HEK293 (cell line): ENCODE measurements at regions not wholly inside any gene's neighbourhood (a gene's known extent, or its start where the extent isn't known, plus 50 kb on each side); places are given as distances from the start of the nearest gene placed in this dataset.

Experiments used
- CTCF ChIA-PET: fragments of 350-600 bp; formaldehyde crosslinking; extraction: SDS; loops from one replicate; lab custom pipeline; 2021; ENCODE audit warnings: antibody characterized with exemption; lab: Yijun Ruan, JAX
- POLR2A ChIA-PET: fragments of 300-600 bp; formaldehyde crosslinking; extraction: SDS; loops from one replicate; lab custom pipeline; 2020; ENCODE audit warnings: antibody characterized with exemption, inconsistent platforms; lab: Yijun Ruan, JAX
- H3K27ac ChIP-seq: fragments of 200-500 bp; sonication (Bioruptor generic); 2 replicates; pipeline ENCODE4 v1.5.1; 2014; ENCODE audit warnings: low read depth, low read length, control low read depth, inconsistent platforms; ENCODE audit errors: extremely low read depth
- H3K36me3 ChIP-seq, 2 experiments: fragments of 200-500 bp in 1 of 2; sonication (Bioruptor generic) in 1 of 2; 1 replicate in 1 of 2; 2 replicates in 1 of 2; pipeline ENCODE4 v1.5.1; 2014 to 2017; ENCODE audit warnings: inconsistent platforms in 2 of 2, low read length in 2 of 2; ENCODE audit not compliant: control insufficient read depth in 2 of 2, insufficient read depth in 1 of 2
- H3K4me1 ChIP-seq: fragments of 200-500 bp; sonication (Bioruptor generic); 2 replicates; pipeline ENCODE4 v1.5.1; 2014; ENCODE audit warnings: mild to moderate bottlenecking, low read length, inconsistent platforms; ENCODE audit not compliant: control insufficient read depth, insufficient read depth
- H3K4me3 ChIP-seq: 2 replicates; pipeline ENCODE4 v1.5.1; 2011; ENCODE audit warnings: low read depth, mild to moderate bottlenecking, control low read depth, low read length, moderate library complexity
- H3K9me3 ChIP-seq: fragments of 200-500 bp; sonication (Bioruptor generic); 2 replicates; pipeline ENCODE4 v1.5.1; 2014; ENCODE audit warnings: low read depth, low read length, inconsistent platforms; ENCODE audit not compliant: control insufficient read depth, insufficient read depth
- EGR2 ChIP-seq: fragments of 450-650 bp; formaldehyde crosslinking; IDR thresholded peaks from 2 replicates; pipeline ENCODE4 v1.5.1; 2016; ENCODE audit warnings: low read depth, missing biosample characterization, missing genetic modification characterization
- KLF16 ChIP-seq: fragments of 450-650 bp; formaldehyde crosslinking; IDR thresholded peaks from 2 replicates; pipeline ENCODE4 v1.5.1; 2017; ENCODE audit warnings: missing biosample characterization, missing genetic modification characterization
- OSR2 ChIP-seq: fragments of 450-650 bp; formaldehyde crosslinking; IDR thresholded peaks from 2 replicates; pipeline ENCODE4 v1.5.1; 2016; ENCODE audit warnings: missing biosample characterization, missing genetic modification characterization
- SP2 ChIP-seq: fragments of 450-650 bp; formaldehyde crosslinking; IDR thresholded peaks from 2 replicates; pipeline ENCODE4 v1.5.1; 2016; ENCODE audit warnings: missing biosample characterization, missing genetic modification characterization
- ZBTB7A ChIP-seq: fragments of 450-650 bp; formaldehyde crosslinking; IDR thresholded peaks from 2 replicates; pipeline ENCODE4 v1.5.1; 2016; ENCODE audit warnings: low read depth, missing biosample characterization, missing genetic modification characterization
- ZNF292 ChIP-seq: fragments of 450-650 bp; formaldehyde crosslinking; IDR thresholded peaks from 2 replicates; pipeline ENCODE4 v1.5.1; 2016; ENCODE audit warnings: low read depth, missing biosample characterization, missing genetic modification characterization, borderline replicate concordance
- ZNF311 ChIP-seq: fragments of 450-650 bp; formaldehyde crosslinking; IDR thresholded peaks from 2 replicates; pipeline ENCODE4 v1.5.1; 2017; ENCODE audit warnings: missing biosample characterization, missing genetic modification characterization, borderline replicate concordance
- ZNF354C ChIP-seq: fragments of 450-650 bp; formaldehyde crosslinking; IDR thresholded peaks from 2 replicates; pipeline ENCODE4 v1.5.1; 2016; ENCODE audit warnings: missing biosample characterization, missing genetic modification characterization, low read depth, borderline replicate concordance
- ZNF366 ChIP-seq: fragments of 450-650 bp; formaldehyde crosslinking; conservative IDR thresholded peaks from 2 replicates; pipeline ENCODE4 v1.5.1; 2016; ENCODE audit warnings: missing biosample characterization, missing genetic modification characterization
- ZNF521 ChIP-seq: fragments of 450-650 bp; formaldehyde crosslinking; IDR thresholded peaks from 2 replicates; pipeline ENCODE4 v1.5.1; 2017; ENCODE audit warnings: missing biosample characterization, mild to moderate bottlenecking, missing genetic modification characterization
- ZNF529 ChIP-seq: fragments of 450-650 bp; formaldehyde crosslinking; IDR thresholded peaks from 2 replicates; pipeline ENCODE4 v1.5.1; 2017; ENCODE audit warnings: missing genetic modification characterization, missing biosample characterization; ENCODE audit not compliant: insufficient replicate concordance
- ZNF530 ChIP-seq: fragments of 450-650 bp; formaldehyde crosslinking; IDR thresholded peaks from 2 replicates; pipeline ENCODE4 v1.5.1; 2016; ENCODE audit warnings: low read depth, missing biosample characterization, missing genetic modification characterization
- ZNF555 ChIP-seq: fragments of 450-650 bp; formaldehyde crosslinking; conservative IDR thresholded peaks from 2 replicates; pipeline ENCODE4 v1.5.1; 2017; ENCODE audit warnings: missing biosample characterization, mild to moderate bottlenecking, missing genetic modification characterization, inconsistent platforms
- ZNF624 ChIP-seq: fragments of 450-650 bp; formaldehyde crosslinking; IDR thresholded peaks from 2 replicates; pipeline ENCODE4 v1.5.1; 2017; ENCODE audit warnings: missing biosample characterization, missing genetic modification characterization
- ZNF768 ChIP-seq: fragments of 450-650 bp; formaldehyde crosslinking; IDR thresholded peaks from 2 replicates; pipeline ENCODE4 v1.5.1; 2018; ENCODE audit warnings: missing biosample characterization, mild to moderate bottlenecking, missing genetic modification characterization
- ZSCAN16 ChIP-seq: fragments of 450-650 bp; formaldehyde crosslinking; IDR thresholded peaks from 2 replicates; pipeline ENCODE4 v1.5.1; 2016; ENCODE audit warnings: missing biosample characterization, missing genetic modification characterization
- ZSCAN30 ChIP-seq: fragments of 450-650 bp; IDR thresholded peaks from 2 replicates; pipeline ENCODE4 v1.5.1; 2018; ENCODE audit warnings: missing biosample characterization, mild to moderate bottlenecking, missing genetic modification characterization, moderate library complexity
- TF ChIP-seq, protein P1 (sequence below): fragments of 450-650 bp; formaldehyde crosslinking; IDR thresholded peaks from 2 replicates; pipeline ENCODE4 v1.5.1; 2016; ENCODE audit warnings: missing biosample characterization, missing genetic modification characterization
- TF ChIP-seq, protein P2 (sequence below): fragments of 450-650 bp; formaldehyde crosslinking; IDR thresholded peaks from 2 replicates; pipeline ENCODE4; 2016; ENCODE audit warnings: missing biosample characterization, missing genetic modification characterization
- TF ChIP-seq, protein P3 (sequence below): fragments of 450-650 bp; formaldehyde crosslinking; optimal IDR thresholded peaks from 2 replicates; pipeline ENCODE3; 2016; ENCODE audit warnings: missing biosample characterization, mild to moderate bottlenecking, missing genetic modification characterization

DNA sequence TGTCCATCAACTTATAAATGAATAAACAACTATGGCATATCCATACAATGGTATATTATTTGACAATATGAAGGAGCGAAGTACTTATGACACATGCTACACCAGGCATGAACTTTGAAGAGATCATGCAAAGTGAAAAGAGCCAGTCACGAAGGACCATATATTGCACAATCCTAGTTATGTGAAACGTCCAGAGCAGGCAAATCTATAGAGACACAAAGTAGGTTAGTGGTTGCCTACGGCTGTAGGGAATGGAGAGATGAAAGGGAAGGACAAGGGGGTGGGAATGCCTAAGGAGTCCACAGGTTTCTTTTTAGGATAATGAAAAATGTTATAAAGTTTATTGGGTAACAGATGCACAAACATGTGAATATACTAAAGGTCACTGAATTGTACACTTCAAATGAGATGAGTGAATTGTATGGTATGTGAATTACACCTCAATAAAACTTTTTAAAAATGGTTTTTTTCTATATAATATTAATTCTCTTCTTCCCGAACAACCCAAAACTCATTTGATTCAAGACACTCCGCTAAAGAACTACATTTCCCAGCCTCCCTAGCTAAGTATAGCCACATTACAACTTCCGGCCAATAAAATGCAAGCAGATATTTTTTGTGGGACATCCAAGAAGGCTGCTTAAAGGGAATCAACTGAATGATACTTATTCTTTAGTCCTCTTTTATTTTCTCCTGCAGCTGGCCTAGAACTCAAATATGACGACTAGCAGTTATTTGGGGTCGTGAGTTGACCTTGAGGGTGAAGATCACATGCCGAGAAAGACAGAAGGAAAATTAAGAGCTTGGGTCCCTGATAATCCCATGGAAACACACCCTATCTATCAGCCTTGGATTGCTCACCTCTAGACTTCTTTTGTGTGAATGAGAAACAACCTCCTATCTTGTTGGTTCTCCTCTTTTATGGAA is 187.2 kb downstream of the TTC8 start:
- CTCF ChIA-PET = interaction anchor here (0.7 to 1.8 kb wide), 5 partner anchors 10 to 851 kb away, joined by 3 to 6 read pairs (median 4); no protein-coding TSS in a partner anchor
- POLR2A ChIA-PET = no interaction called here
- Histone ChIP-seq H3K9me3 (no peaks in the 10 kb centered on the region), H3K4me1 (peaks cover 9% of the 10 kb centered on the region), H3K27ac (no peak overlapping the region), H3K4me3 (no peak overlapping the region), H3K36me3 (no peaks in the 10 kb centered on the region)
- TF ChIP-seq SP2 (no peak), ZNF311 (no peak), ZNF366 (tag by site-specific recombination) (no peak), KLF16 (tag by site-specific recombination) (no peak), ZNF521 (tag by site-specific recombination) (no peak), OSR2 (tag by site-specific recombination) (no peak), ZNF555 (tag by site-specific recombination) (no peak), ZNF529 (tag by site-specific recombination) (no peak), ZNF354C (tag by site-specific recombination) (no peak), ZSCAN30 (no peak), ZNF768 (tag by site-specific recombination) (no peak), ZNF530 (no peak), EGR2 (no peak), ZSCAN16 (tag by site-specific recombination) (no peak), ZNF292 (no peak)
- TF ChIP-seq, protein P1, sequence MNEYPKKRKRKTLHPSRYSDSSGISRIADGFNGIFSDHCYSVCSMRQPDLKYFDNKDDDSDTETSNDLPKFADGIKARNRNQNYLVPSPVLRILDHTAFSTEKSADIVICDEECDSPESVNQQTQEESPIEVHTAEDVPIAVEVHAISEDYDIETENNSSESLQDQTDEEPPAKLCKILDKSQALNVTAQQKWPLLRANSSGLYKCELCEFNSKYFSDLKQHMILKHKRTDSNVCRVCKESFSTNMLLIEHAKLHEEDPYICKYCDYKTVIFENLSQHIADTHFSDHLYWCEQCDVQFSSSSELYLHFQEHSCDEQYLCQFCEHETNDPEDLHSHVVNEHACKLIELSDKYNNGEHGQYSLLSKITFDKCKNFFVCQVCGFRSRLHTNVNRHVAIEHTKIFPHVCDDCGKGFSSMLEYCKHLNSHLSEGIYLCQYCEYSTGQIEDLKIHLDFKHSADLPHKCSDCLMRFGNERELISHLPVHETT (tag by site-specific recombination) = no peak
- TF ChIP-seq, protein P2, sequence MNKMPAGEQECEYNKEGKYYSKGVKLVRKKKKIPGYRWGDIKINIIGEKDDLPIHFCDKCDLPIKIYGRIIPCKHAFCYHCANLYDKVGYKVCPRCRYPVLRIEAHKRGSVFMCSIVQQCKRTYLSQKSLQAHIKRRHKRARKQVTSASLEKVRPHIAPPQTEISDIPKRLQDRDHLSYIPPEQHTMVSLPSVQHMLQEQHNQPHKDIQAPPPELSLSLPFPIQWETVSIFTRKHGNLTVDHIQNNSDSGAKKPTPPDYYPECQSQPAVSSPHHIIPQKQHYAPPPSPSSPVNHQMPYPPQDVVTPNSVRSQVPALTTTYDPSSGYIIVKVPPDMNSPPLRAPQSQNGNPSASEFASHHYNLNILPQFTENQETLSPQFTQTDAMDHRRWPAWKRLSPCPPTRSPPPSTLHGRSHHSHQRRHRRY (tag by site-specific recombination) = no peak

DNA sequence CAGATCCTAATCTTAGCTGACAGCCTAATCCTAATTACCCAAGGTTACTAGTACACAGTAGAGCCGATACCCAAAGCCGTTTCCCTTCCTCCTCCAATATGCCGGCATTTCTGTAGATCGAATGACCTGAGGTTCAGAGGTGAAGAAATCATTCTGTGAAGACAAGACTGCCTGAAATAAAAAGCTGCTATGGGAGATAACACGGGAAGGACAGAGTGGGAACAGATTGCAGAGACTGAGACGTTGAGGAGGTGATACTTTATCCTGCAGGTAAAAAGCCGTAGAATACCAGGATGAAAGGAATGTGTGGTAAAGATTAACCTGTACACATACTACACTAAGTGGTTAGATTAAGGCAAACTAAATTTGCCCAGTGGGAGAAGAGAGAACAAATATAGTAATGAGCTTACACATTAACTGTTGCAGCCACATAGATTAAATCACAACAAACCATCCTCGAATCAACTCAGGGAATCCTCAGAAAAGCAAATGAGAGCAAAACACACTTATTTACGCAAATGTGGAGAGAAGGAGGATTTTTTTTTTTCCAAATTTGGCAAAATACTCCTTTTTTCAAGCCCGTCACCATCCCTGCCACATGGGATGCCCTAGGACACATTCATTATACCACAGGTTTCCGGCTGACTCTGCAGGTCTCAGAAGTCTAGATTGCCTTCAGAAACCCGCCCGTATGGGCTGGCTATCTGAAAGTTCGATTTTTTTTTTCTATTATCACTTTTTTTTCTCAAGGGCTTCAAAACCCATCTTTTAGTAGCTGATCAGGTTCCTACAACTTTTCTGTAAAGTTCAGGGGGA is 188.0 kb downstream of the TTC8 start:
- TF ChIP-seq, protein P3, sequence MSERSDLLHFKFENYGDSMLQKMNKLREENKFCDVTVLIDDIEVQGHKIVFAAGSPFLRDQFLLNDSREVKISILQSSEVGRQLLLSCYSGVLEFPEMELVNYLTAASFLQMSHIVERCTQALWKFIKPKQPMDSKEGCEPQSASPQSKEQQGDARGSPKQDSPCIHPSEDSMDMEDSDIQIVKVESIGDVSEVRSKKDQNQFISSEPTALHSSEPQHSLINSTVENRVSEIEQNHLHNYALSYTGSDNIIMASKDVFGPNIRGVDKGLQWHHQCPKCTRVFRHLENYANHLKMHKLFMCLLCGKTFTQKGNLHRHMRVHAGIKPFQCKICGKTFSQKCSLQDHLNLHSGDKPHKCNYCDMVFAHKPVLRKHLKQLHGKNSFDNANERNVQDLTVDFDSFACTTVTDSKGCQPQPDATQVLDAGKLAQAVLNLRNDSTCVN (tag by site-specific recombination) = no peak
- TF ChIP-seq ZBTB7A (tag by site-specific recombination) (no peak), ZNF624 (no peak)
- ChIA-PET POLR2A (no interaction called here), CTCF (interaction anchor here (0.6 to 1.8 kb wide), 6 partner anchors 11 to 850 kb away, joined by 3 to 6 read pairs (median 4); no protein-coding TSS in a partner anchor)
- Histone ChIP-seq H3K4me3 (no peak overlapping the region), H3K36me3 (no peaks in the 10 kb centered on the region), H3K4me1 (peaks cover 9% of the 10 kb centered on the region), H3K27ac (no peak overlapping the region), H3K9me3 (no peaks in the 10 kb centered on the region)
